ENCODE measurements at regions not wholly inside any gene's neighbourhood (a gene's known extent, or its start where the extent isn't known, plus 50 kb on each side); places are given as distances from the start of the nearest gene placed in this dataset.

DNA sequence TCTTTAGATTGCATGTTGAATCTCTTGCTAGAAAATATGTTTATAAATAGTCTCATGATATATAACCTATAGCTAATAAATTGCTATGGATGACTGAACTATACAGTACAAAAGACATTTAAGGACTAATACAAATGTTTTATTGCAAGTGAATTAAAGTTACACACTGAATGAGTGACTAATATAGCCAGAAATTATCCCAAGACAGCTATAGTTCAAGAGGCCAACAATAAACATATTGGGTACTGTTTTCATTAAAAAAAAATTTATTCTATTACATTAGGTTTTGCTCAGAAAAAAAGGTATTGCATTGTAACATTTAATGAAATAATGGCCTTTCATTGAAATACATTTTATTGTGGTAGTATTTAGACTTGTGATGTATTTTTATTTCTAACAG, 819.1 kb downstream of the TRIML1 start:
- Mint-ChIP-seq H3K27ac (ENCODE audit: unreplicated experiment) (no peak overlapping the region), H3K4me3 (ENCODE audit: unreplicated experiment) (no peak overlapping the region), H3K36me3 (ENCODE audit: unreplicated experiment) (no peaks in the 10 kb centered on the region), H3K9me3 (ENCODE audit: unreplicated experiment) (peaks cover 2% of the 10 kb centered on the region), H3K27me3 (ENCODE audit: unreplicated experiment) (no peaks in the 10 kb centered on the region), H3K4me1 (ENCODE audit: low read depth, unreplicated experiment) (no peaks in the 10 kb centered on the region)
- DNase-seq, result no peak
- TF ChIP-seq, protein P1, sequence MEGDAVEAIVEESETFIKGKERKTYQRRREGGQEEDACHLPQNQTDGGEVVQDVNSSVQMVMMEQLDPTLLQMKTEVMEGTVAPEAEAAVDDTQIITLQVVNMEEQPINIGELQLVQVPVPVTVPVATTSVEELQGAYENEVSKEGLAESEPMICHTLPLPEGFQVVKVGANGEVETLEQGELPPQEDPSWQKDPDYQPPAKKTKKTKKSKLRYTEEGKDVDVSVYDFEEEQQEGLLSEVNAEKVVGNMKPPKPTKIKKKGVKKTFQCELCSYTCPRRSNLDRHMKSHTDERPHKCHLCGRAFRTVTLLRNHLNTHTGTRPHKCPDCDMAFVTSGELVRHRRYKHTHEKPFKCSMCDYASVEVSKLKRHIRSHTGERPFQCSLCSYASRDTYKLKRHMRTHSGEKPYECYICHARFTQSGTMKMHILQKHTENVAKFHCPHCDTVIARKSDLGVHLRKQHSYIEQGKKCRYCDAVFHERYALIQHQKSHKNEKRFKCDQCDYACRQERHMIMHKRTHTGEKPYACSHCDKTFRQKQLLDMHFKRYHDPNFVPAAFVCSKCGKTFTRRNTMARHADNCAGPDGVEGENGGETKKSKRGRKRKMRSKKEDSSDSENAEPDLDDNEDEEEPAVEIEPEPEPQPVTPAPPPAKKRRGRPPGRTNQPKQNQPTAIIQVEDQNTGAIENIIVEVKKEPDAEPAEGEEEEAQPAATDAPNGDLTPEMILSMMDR (IDR thresholded peaks at IDR 0.05; ENCODE audit: partially characterized antibody, unreplicated experiment), result no peak

DNA sequence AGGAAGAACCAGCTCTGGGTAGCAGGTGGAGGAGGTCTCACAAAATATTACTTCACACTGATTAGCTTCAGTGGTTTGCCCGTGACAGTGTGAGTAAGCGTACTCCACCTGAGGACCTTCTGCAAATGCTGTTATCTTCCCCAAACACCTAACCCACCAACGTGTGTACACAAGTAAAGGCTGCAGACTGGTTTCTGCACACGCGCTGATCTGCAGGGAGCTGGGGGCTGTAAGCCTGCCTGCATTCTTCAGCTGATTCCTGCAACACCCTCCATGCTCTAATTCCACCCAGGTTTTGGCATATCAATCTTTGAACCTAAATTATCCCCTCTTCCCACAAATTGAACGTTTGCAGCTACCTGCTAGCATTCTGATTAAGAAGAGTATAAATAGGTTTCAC, 820.2 kb downstream of the TRIML1 start:
- Mint-ChIP-seq H3K4me1 (ENCODE audit: low read depth, unreplicated experiment) (no peaks in the 10 kb centered on the region), H3K4me3 (ENCODE audit: unreplicated experiment) (no peak overlapping the region), H3K9me3 (ENCODE audit: unreplicated experiment) (peaks cover 2% of the 10 kb centered on the region), H3K27me3 (ENCODE audit: unreplicated experiment) (no peaks in the 10 kb centered on the region), H3K36me3 (ENCODE audit: unreplicated experiment) (no peaks in the 10 kb centered on the region), H3K27ac (ENCODE audit: unreplicated experiment) (no peak overlapping the region)
- TF ChIP-seq, protein P1 (IDR thresholded peaks at IDR 0.05; ENCODE audit: partially characterized antibody, unreplicated experiment), result no peak
- no peak for DNase-seq

DNA sequence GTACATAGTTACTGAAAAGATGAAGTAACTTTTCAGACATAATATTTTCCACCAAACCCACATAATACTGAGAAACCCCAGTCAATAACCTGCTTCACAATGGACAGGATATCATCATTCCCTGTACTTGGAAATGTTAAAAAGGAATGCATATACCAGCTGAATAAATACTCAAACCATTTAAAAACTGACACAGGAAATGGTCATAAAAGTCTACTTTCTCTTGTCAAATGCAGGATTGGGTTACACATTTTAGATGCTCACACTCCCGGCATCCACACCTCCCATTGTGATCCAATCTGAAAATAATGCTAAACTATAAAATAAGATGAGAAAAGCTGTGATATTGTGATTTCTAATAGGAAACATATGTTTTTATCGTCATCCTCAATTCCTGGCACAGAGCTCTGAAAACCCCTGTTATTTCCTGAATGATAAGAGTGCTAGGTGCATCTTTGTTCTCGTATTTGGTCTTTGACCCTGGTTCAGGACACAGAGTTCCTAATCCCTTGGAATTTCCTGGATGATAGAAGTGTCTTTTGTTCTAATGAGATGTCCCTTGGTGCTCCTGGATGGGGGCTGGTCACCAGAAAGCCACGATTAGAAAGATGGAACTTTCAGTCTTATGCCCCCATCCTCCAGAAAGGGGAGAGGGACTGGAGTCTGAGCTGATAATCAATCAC, 821.3 kb downstream of the TRIML1 start:
- Mint-ChIP-seq H3K27me3 (ENCODE audit: unreplicated experiment) (no peaks in the 10 kb centered on the region), H3K4me1 (ENCODE audit: low read depth, unreplicated experiment) (no peaks in the 10 kb centered on the region), H3K4me3 (ENCODE audit: unreplicated experiment) (no peak overlapping the region), H3K36me3 (ENCODE audit: unreplicated experiment) (peaks cover 4% of the 10 kb centered on the region), H3K9me3 (ENCODE audit: unreplicated experiment) (peaks cover 2% of the 10 kb centered on the region), H3K27ac (ENCODE audit: unreplicated experiment) (no peak overlapping the region)
- no peak for DNase-seq
- TF ChIP-seq, protein P1 (IDR thresholded peaks at IDR 0.05; ENCODE audit: partially characterized antibody, unreplicated experiment), result no peak

DNA sequence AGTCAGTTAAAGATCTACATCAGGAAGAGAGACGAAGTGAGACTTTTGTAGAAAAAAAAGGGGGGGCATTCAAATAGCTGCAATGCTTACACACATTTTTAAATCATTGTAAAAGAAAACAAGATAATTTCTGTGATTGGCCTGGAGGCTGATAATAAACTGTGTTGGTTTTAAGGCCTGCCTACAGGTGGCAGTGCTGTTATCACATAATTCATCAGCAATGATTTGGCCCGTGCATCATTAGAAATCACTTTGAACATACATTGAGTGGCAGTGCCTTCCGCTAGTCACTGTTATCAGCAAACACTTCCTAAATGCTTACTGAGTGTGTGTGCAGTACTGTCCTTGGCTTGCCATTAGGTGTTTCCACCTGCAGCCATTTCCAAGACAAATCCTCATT, 831.9 kb downstream of the TRIML1 start:
- TF ChIP-seq, protein P1 (IDR thresholded peaks at IDR 0.05; ENCODE audit: partially characterized antibody, unreplicated experiment), result no peak
- Mint-ChIP-seq H3K27ac (ENCODE audit: unreplicated experiment) (no peak overlapping the region), H3K27me3 (ENCODE audit: unreplicated experiment) (no peaks in the 10 kb centered on the region), H3K36me3 (ENCODE audit: unreplicated experiment) (peaks cover 4% of the 10 kb centered on the region), H3K9me3 (ENCODE audit: unreplicated experiment) (peaks cover 5% of the 10 kb centered on the region), H3K4me1 (ENCODE audit: low read depth, unreplicated experiment) (no peaks in the 10 kb centered on the region), H3K4me3 (ENCODE audit: unreplicated experiment) (no peak overlapping the region)
- no peak for DNase-seq

DNA sequence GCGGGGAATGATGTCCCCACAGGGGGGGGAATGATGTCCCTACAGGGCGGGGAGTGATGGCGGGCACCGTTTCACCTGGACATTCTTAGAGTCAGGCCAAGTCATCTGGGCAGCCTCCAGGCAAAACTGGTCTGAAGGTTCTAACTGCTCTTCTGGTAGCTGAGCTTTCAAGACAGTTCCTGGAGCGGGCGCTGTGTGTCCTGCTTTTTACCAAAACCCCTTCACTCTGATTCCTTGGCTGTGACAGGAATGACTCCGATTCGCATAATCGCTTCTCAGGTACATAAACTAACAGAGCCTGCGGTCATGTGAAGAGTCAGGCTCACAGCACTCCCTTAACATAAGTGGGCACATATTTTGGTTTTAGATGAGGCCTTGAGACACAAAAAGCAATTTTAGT, 836.0 kb downstream of the TRIML1 start:
- no peak overlapping the region for H3K27ac Mint-ChIP-seq (ENCODE audit: unreplicated experiment)
- peaks cover 4% of the 10 kb centered on the region for H3K36me3 Mint-ChIP-seq (ENCODE audit: unreplicated experiment)
- no peak for DNase-seq
- H3K4me1 Mint-ChIP-seq (ENCODE audit: low read depth, unreplicated experiment), result peaks cover 5% of the 10 kb centered on the region
- TF ChIP-seq, protein P1 (IDR thresholded peaks at IDR 0.05; ENCODE audit: partially characterized antibody, unreplicated experiment), result no peak
- no peak overlapping the region for H3K4me3 Mint-ChIP-seq (ENCODE audit: unreplicated experiment)
- H3K9me3 Mint-ChIP-seq (ENCODE audit: unreplicated experiment), result peaks cover 3% of the 10 kb centered on the region
- H3K27me3 Mint-ChIP-seq (ENCODE audit: unreplicated experiment), result no peaks in the 10 kb centered on the region

Measured in glutamatergic neuron (in vitro differentiated cells).